K562 (cell line): ENCODE measurements at regions not wholly inside any gene's neighbourhood (a gene's known extent, or its start where the extent isn't known, plus 50 kb on each side); places are given as distances from the start of the nearest gene placed in this dataset.

Experiments used
- ATAC-seq: fragments of 200-7000 bp; cut with Tn5 transposase; 3 replicates; pipeline ENCODE4 v1.9.1; 2020; ENCODE audit warnings: moderate library complexity
- BruUV-seq: library from RNA; stranded (reverse); fragments of 400-500 nt; replicated peaks from 2 replicates; lab custom pipeline; 2021; lab: Mats Ljungman, UMichigan
- CTCF ChIA-PET: fragments of 300-600 bp; formaldehyde crosslinking; extraction: SDS; loops from one replicate; lab custom pipeline; 2021; ENCODE audit warnings: low intra/inter-chr PET ratio; lab: Yijun Ruan, JAX
- POLR2A ChIA-PET: fragments of 300-600, 350-650 bp; sonication (Branson Sonifier 250); formaldehyde crosslinking; extraction: SDS; loops from one replicate; lab custom pipeline; 2021; ENCODE audit warnings: antibody characterized with exemption, inconsistent platforms; lab: Yijun Ruan, JAX
- DNase-seq, 4 experiments: peaks; one replicate each; pipeline versions ENCODE4 v3.0.0 to v3.0.0-alpha.2; 2011 to 2018; ENCODE audit warnings: low spot score in 3 of 4, mixed read lengths in 3 of 4; ENCODE audit errors: extremely low read depth in 1 of 4
- FAIRE-seq: peaks from 2 replicates; lab custom pipeline; 2011; peaks lifted over from hg19 to GRCh38; lab: Jason Lieb, UNC
- H2AFZ ChIP-seq: 2 replicates; pipeline ENCODE4 v1.6.0; 2011; ENCODE audit warnings: low read depth, low read length, control low read depth, inconsistent platforms
- H3K27ac ChIP-seq: fragments of 200-600 bp; 3 replicates; pipeline ENCODE4 v1.8.0; 2011; ENCODE audit warnings: low read depth, mild to moderate bottlenecking, control low read depth, inconsistent platforms, low read length, moderate library complexity, mixed read lengths; ENCODE audit errors: extremely low read depth
- H3K27me3 ChIP-seq, 2 experiments: fragments of 300-600 bp in 1 of 2; 2 replicates in 1 of 2; 3 replicates in 1 of 2; pipeline versions ENCODE4 v1.6.0 to v1.8.0; 2011; ENCODE audit warnings: inconsistent platforms in 2 of 2, low read length in 2 of 2, mild to moderate bottlenecking in 1 of 2, mixed read lengths in 1 of 2, moderate library complexity in 1 of 2; ENCODE audit not compliant: control insufficient read depth in 2 of 2, insufficient read depth in 2 of 2
- H3K36me3 ChIP-seq: fragments of 300-600 bp; 3 replicates; pipeline ENCODE4 v1.8.0; 2011; ENCODE audit warnings: mild to moderate bottlenecking, low read length, inconsistent platforms; ENCODE audit not compliant: control insufficient read depth, insufficient read depth
- H3K4me1 ChIP-seq, 2 experiments: fragments of 200-600 bp in 1 of 2; replicated peaks in 1 of 2; 2 replicates in 1 of 2; 3 replicates in 1 of 2; pipeline versions ENCODE4 v1.5.1 to v1.8.0; 2011; ENCODE audit warnings: inconsistent platforms in 2 of 2, low read length in 2 of 2, mild to moderate bottlenecking in 1 of 2, mixed read lengths in 1 of 2, moderate library complexity in 1 of 2; ENCODE audit not compliant: control insufficient read depth in 2 of 2, insufficient read depth in 2 of 2
- H3K4me2 ChIP-seq: 2 replicates; pipeline ENCODE4 v1.6.1; 2011; ENCODE audit warnings: low read length, control low read depth, inconsistent platforms, mixed read lengths; ENCODE audit not compliant: insufficient read depth
- H3K4me3 ChIP-seq: fragments of 200-600 bp; sonication (generic), shearing (Covaris generic); 2 replicates; pipeline ENCODE4 v1.5.1; 2016; ENCODE audit warnings: control low read depth, inconsistent platforms
- H3K79me2 ChIP-seq: fragments of 200-600 bp; 3 replicates; pipeline ENCODE4 v1.8.0; 2011; ENCODE audit warnings: low read length, inconsistent platforms; ENCODE audit not compliant: control insufficient read depth, insufficient read depth
- H3K9ac ChIP-seq, 2 experiments: 2 replicates each; pipeline versions ENCODE4 v1.6.0 to v1.6.1; 2011; ENCODE audit warnings: low read depth in 2 of 2, low read length in 2 of 2, control low read depth in 1 of 2, inconsistent platforms in 1 of 2, mild to moderate bottlenecking in 1 of 2, mixed read lengths in 1 of 2; ENCODE audit not compliant: insufficient read depth in 1 of 2
- H3K9me1 ChIP-seq: one replicate; pipeline ENCODE4 v1.6.0; 2011; ENCODE audit warnings: inconsistent platforms, mild to moderate bottlenecking, low read length, moderate library complexity; ENCODE audit not compliant: control insufficient read depth, insufficient read depth
- H3K9me3 ChIP-seq: replicated peaks from 2 replicates; pipeline ENCODE4 v1.5.1; 2011; ENCODE audit warnings: low read depth, low read length, inconsistent platforms; ENCODE audit not compliant: control insufficient read depth, insufficient read depth
- H4K20me1 ChIP-seq: replicated peaks from 2 replicates; pipeline ENCODE4 v1.6.1; 2011; ENCODE audit warnings: low read length, inconsistent platforms, mixed read lengths; ENCODE audit not compliant: control insufficient read depth, insufficient read depth
- CBX5 ChIP-seq: IDR thresholded peaks from 2 replicates; pipeline ENCODE4 v1.6.1; 2014; ENCODE audit warnings: low read depth, borderline replicate concordance
- DPF2 ChIP-seq: fragments of 450-650 bp; IDR thresholded peaks from 2 replicates; pipeline ENCODE4 v1.6.1; 2016
- EP300 ChIP-seq: IDR thresholded peaks from 2 replicates; pipeline ENCODE4 v1.6.1; 2012; ENCODE audit warnings: low read length, improper control_type of control experiment
- ETV5 ChIP-seq: sonication (generic); formaldehyde crosslinking; IDR thresholded peaks from 2 replicates; pipeline ENCODE4 v1.4.0; 2020; ENCODE audit warnings: low read depth, mild to moderate bottlenecking, missing genetic modification reagents
- FUS ChIP-seq: fragments of 200-400 bp; formaldehyde crosslinking; optimal IDR thresholded peaks from 2 replicates; pipeline ENCODE3; 2017; ENCODE audit warnings: low read depth, low read length
- HMBOX1 ChIP-seq: sonication (generic); IDR thresholded peaks from 2 replicates; pipeline ENCODE4 v1.6.1; 2016
- MAFG ChIP-seq: fragments of 450-650 bp; conservative IDR thresholded peaks from 2 replicates; pipeline ENCODE4 v1.6.1; 2016; ENCODE audit warnings: missing genetic modification characterization, missing compliant biosample characterization
- PCBP1 ChIP-seq: fragments of 200-400 bp; formaldehyde crosslinking; IDR thresholded peaks from 2 replicates; pipeline ENCODE4 v1.6.1; 2018; ENCODE audit warnings: mild to moderate bottlenecking, low read depth, low read length; ENCODE audit not compliant: poor library complexity, severe bottlenecking
- PRPF4 ChIP-seq: fragments of 200-400 bp; formaldehyde crosslinking; IDR thresholded peaks from one replicate; pipeline ENCODE4 v1.6.1; 2017; ENCODE audit warnings: low read length, low read depth, mild to moderate bottlenecking; ENCODE audit not compliant: insufficient read depth, poor library complexity, severe bottlenecking
- SUPT5H ChIP-seq: fragments of 450-650 bp; IDR thresholded peaks from 2 replicates; pipeline ENCODE4 v1.6.1; 2016
- ZNF561 ChIP-seq: fragments of 450-650 bp; formaldehyde crosslinking; conservative IDR thresholded peaks from 2 replicates; pipeline ENCODE4 v1.4.0; 2020; ENCODE audit warnings: mild to moderate bottlenecking, moderate library complexity
- ZNF655 ChIP-seq: fragments of 250-450 bp; sonication (Bioruptor Pico); IDR thresholded peaks from 2 replicates; pipeline ENCODE4 v1.5.0; 2021
- ZNF75A ChIP-seq: fragments of 450-650 bp; formaldehyde crosslinking; IDR thresholded peaks from 2 replicates; pipeline ENCODE4 v1.4.0; 2020; ENCODE audit warnings: mild to moderate bottlenecking
- WGBS: fragments of 100-300 bp; shearing (Covaris generic); methylation state at CpG from one replicate; pipeline ENCODE4 v1.1.6; 2016; ENCODE audit warnings: low coverage, mixed read lengths; ENCODE audit not compliant: insufficient coverage; ENCODE audit errors: missing lambda C conversion rate; 5-methylcytosine and 5-hydroxymethylcytosine counted together
- in situ Hi-C: fragments of 300-500 bp; cut with MboI; formaldehyde crosslinking; loops from 4 replicates; pipeline ENCODE4 v1.15.0; 2018; ENCODE audit warnings: inconsistent platforms, mixed read lengths
- intact Hi-C: fragments of 100-400 bp; cut with micrococcal nuclease; formaldehyde crosslinking; loops from 2 replicates; pipeline ENCODE4 v1.14.2; 2022

- TF ChIP-seq PCBP1: no peak
- no peak for TF ChIP-seq SUPT5H
- no peak for TF ChIP-seq FUS
- no peak for TF ChIP-seq CBX5
- no peak for TF ChIP-seq ZNF655 (CRISPR knock-in tag)
- no peak for TF ChIP-seq ZNF75A (CRISPR knock-in tag)
- TF ChIP-seq PRPF4: no peak
Observed at GRCh38 chr13:84400706-84401105, 518.4 kb upstream of the SLITRK1 start (continued).

GRCh38 chr13:84399320-84400085 lies 517.2 kb upstream of the SLITRK1 start:
- TF ChIP-seq EP300: no peak
- no peak for TF ChIP-seq ZNF561 (CRISPR knock-in tag)
- TF ChIP-seq MAFG (tag): 0 out of 2 replicates have a peak, but pooled peaks have one; percentile 20
- no peak for TF ChIP-seq HMBOX1
- TF ChIP-seq ETV5 (CRISPR knock-in tag): no peak
- no peak for TF ChIP-seq DPF2
- Histone ChIP-seq H3K4me1 (no peaks in the 10 kb centered on the region), H3K36me3 (no peaks in the 10 kb centered on the region), H3K27me3 (no peaks in the 10 kb centered on the region), H2AFZ (no peak overlapping the region), H3K27ac (no peak overlapping the region), H3K9me1 (no peaks in the 10 kb centered on the region), H3K79me2 (no peaks in the 10 kb centered on the region), H3K9ac (no peak overlapping the region), H3K4me3 (no peak overlapping the region), H4K20me1 (no peaks in the 10 kb centered on the region), H3K4me2 (no peak overlapping the region), H3K9me3 (no peaks in the 10 kb centered on the region; the same call in 1 of the 2 replicates)
- ChIA-PET CTCF (no interaction called here), POLR2A (no interaction called here)
- intact Hi-C loops: no loop called here
- ATAC-seq (no peak), DNase-seq (no peak), FAIRE-seq (no peak)
- no TSS peak for BruUV-seq
- 0% methylated on average over 7 of the region's 7 CpGs for whole genome bisulfite sequencing
- in situ Hi-C loops: no loop called here
